GM19099 (cell line): ENCODE measurements at regions not wholly inside any gene's neighbourhood (a gene's known extent, or its start where the extent isn't known, plus 50 kb on each side); places are given as distances from the start of the nearest gene placed in this dataset.

Source experiments
- POLR2A ChIP-seq: IDR thresholded peaks from 3 replicates; pipeline ENCODE4 v1.6.1; 2011; ENCODE audit warnings: low read depth; ENCODE audit not compliant: insufficient read length; ENCODE audit errors: extremely low read depth

DNA sequence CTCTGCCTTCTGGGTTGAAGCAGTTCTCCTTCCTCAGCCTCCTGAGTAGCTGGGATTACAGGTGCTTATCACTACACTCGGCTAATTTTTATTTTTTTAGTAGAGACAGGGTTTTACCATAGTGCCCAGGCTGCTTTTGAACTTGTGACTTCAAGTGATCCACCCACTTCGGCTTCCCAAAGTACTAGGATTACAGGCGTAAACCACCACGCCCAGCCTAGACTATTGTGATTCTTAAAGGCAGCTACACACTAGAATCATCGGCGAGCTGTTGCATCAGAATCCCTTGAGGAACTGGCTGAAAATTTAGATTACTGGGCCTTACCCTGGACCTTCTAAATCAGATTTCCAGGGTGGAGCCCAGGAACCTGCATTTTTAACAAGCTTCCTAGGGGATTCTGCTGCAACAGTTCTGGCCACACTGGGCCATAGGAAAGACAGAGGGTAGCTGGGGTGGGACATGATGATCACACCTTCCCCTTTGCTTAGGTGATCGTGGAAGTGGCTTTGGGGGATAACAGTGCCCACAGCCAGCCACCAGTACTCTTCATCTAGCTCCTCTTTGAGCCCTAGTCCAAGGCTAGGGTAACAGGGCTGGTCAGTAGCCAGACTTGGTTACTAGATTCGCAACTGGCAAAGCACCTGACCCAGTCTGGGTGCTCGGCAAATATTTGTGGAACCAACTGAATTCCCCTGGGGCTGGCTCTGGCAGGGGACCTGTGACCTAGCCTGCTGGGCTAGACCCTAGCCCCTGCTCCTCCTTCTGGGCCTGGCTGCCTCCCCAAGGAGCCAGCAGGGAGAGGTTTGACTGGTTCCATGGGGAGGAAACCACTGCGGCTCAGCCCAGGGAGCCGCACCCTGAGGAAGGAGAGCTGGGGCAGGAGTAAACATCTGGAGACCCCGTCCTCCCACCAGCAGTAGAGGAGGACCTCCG is 67.1 kb upstream of the DUSP5 start:
- TF ChIP-seq POLR2A, result no peak

DNA sequence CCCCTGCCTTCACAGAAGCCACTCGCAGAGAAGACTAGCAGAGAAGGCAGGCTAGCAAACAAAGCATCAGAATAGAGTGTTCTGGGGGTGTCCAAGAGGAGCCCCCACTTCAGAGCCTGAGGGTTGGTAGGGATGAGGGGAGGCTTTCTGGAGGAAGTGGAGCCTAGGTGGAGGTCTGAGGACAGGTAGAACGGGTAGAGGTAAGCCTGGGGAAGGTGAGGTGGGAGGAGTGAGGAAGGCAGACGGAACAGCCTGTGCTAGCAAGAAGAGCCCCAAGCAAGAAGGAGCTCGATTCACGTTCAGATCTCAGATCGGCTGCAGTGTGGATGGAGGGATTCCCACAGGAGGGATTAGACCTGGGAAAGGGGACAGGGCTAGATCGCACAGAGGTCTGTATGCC is 66.0 kb upstream of the DUSP5 start:
- TF ChIP-seq POLR2A, result no peak

DNA sequence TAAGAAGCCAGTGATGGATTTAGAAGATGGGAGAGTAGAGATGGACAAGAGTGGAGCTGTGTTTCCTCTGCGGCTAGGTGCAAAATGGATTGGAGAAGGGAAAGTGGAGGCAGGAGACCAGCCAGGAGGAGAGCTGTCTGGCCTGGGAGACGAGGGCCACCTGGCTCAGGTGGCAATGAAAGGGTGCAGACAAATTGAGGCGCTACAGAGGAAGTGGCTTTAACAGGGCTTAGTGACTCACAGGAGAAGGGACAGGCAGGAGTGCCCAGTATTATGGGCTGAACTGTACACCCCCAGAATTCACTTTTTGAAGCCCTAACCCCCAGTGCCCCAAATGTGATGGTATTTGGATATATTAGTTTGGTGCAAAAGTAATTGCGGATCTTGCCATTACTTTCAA is 65.6 kb upstream of the DUSP5 start:
- TF ChIP-seq POLR2A, result no peak

DNA sequence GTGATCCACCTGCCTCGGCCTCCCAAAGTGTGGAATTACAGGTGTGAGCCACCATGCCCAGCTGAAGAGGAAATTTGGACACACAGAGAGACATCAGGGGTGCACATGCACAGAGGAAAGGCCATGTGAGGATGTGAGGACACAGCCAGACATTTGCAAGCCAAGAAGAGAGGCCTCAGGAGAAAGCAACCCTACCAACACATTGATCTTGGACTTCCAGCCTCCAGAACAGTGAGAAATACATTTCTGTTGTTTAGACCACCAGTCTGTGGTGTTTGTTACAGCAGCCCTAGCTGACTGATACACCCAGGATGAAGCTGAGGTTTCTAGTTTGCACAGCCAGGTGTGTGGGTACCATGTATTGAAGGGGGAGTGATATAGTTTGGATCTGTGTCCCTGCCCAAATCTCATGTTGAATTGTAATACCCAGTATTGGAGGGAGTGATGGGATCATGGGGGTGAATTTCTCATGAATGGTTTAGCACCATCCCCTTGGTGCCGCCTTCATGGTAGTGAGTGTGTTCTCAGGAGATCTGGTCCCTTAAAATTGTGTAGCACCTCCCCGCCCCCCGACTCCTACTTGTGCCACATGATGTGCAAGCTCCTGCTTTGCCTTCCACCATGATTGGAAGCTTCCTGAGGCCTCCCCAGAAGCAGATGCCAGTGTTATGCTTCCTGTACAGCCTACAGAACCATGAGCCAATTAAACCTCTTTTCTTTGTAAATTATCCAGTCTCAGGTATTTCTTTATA is 64.7 kb upstream of the DUSP5 start:
- TF ChIP-seq POLR2A, result no peak

DNA sequence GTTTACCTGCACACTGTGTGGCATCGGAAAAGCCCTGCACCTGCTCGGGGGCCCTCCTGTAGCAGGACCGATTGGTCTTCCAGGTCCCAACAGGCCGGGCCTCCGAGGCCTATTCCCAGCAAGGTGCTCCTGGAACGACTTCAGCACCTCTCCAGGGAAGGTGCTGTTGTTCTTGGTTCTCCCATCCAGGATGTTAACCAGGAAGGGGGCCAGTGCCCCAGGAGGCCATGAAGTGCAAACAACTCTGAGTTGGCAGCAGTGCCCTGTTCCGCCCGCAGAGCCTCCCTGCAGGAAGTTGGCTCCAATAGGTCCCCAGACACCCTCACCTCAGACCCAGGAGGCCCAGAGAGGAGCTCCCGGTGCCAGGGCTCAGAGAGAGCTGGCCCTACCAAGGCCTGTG is 64.0 kb upstream of the DUSP5 start:
- TF ChIP-seq POLR2A, result no peak

DNA sequence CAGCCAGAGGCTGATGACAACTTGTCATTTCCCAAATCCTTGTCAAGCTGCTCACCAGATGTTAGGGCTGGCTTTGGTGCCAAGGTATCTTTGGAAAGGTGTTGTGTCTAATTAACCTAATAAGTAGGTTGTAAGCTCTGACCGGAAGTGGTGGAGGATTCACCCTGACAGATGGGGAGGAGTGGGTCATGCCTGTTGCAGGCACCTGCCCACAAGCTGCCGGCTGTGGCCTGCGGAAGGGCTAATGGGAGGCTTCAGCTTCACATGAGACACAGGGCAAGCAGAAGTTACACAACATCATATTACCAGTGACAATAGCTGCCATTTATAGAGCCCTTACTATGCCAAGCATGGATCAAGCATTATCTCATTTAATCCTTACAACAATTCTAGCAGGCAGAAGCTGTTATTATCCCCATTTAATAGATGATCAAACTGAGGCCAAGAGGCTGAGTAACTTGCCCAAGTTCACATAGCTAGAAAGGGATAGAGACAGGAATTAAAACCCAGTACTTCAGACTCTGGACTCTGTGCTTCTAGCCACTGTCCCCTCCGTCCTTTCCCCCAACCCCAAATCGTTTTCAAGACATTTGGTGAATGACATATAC is 63.1 kb upstream of the DUSP5 start:
- TF ChIP-seq POLR2A, result no peak

DNA sequence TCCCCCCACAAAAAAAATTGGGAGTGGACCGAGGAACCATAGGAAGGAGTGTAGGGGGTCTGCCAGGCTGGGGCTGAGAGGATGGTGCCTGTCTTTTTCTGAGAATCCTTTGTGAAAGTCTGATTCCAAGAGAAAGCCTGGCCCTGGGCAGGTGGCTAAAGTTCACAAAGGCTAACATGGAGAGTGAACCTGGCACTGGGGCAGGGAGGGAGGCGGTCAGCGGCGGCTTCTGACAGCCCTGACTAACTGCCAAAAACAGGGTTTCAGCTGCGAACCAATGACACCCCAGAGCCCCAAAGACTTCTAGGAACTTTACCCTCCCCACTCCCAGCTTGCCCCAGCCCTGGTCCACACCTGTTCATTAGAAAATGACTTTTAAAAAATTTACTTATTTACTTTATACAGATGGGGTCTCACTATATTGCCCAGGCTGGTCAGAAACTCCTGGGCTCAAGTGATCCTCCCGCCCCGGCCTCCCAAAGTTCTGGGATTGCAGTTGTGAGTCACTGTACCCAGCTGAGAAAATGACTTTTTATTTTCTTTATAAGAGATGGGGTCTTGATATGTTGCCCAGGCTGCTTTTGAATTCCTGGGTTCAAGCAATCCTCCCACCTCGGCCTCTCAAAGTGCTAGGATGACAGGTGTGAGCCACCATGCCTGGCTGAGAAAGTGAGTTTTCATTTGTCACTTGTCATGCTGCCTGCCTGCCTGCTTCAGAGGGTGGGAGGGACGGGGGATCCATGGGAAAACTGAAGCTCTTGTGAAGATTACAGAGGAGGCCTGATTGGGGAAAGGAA is 61.0 kb upstream of the DUSP5 start:
- no peak for TF ChIP-seq POLR2A

DNA sequence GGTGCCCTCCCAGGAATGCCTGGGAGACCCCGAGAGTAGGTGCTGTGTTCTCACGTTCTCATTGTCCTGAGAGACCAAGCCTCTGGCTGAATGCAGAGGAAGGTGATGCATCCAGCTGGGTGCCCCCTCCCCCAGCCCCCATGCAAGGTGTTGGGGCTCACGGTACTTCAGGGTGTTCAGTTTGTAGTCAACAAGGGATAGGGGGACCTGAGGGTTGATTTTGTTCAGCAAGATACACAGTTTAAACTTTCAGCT is 60.4 kb upstream of the DUSP5 start:
- TF ChIP-seq POLR2A, result no peak

DNA sequence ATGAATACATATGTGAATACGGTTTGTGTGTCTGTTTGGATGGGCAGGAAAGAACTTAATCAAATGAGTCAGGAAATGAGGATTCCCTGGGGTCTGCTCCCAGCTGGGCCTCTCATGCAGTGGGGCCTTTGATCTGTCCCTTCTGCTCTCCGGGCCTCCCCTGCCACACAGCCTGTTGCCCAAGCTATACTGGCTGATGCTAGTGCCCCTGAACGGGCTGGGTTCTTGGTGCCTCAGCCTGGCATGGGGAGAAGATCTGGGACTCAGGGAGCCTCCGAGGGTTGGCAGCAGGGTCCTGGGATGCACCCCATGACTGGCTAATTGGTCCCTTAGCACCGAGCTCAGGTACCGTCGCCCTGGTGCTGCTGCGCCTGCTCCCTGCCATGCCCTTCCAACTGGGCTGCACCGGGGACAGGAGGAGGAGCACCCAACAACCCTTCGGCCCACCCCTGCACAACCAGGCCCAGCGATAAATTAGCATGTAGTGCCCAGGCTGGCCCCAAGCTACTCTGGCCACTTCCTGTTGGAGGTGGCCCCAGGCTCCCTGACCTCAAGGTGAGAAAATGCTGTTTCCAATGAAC is 59.9 kb upstream of the DUSP5 start:
- TF ChIP-seq POLR2A, result no peak

DNA sequence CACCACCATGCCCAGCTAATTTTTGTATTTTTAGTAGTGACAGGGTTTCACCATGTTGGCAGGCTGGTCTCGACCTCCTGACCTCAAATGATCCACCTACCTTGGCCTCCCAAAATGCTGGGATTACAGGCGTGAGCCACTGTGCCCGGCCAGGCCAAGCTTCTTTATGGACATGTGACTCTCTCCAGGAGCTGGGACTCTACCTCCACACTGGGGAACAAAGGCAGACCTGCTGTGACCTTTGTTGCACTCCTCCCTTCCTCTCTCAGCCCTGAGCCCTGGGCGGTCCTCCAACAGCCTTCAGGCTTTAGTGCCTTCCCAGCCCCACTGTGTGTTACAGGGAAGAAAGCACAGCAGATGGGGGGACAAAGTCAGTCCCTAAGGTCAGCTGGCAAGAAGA is 55.0 kb upstream of the DUSP5 start:
- TF ChIP-seq POLR2A, result no peak

DNA sequence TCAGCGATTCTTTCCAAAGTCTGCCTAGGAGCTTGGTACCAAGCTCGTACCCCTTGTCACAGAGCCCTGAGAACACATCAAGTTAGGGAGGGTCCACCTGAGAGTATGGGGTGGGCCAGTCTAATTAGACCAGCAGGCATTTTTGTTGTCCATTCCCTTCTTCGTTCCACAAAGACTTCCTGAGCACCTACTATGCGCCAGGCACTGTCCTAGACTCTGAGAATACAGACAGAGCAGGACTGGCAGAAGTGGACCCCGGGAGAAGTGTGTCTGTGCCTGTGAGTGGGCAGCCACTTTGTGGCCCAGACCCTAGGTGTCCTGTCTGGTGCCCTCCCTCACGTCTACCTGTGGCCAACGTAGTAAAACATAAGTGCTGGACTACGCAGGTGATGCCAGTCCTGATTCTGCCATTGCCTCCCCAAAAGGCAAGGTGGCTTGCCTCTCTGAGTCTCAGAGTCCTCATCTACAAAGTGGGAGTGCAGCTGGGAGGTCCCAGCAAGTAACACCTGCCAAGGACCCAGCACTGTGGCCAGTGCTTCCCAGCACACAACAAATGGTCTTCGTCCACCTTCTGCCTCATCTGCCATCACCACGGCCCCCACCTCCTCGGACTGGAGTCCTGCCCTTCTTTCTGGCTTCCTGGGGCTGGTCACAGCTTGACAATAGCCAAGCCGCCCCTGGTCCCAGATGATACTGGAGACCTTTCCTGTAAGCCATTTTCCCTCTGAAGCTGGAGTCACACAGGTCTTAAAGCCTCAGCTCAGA is 54.3 kb upstream of the DUSP5 start:
- no peak for TF ChIP-seq POLR2A

DNA sequence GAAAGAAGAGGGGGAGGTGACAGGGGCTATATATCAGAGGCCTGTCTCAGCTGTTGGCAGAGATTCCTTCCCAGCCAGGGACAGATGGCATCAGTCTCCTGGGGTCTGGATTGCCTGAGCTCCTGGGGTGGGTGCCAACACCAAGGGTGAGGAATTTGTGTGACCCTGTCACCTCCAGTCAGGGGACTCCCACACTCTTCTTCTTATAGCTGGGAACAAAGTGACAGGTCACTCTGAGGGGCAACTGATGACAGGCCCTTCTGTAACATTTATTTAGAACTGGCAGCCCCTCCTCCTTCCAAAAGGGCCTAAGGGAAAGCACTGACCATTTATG is 53.7 kb upstream of the DUSP5 start:
- no peak for TF ChIP-seq POLR2A

DNA sequence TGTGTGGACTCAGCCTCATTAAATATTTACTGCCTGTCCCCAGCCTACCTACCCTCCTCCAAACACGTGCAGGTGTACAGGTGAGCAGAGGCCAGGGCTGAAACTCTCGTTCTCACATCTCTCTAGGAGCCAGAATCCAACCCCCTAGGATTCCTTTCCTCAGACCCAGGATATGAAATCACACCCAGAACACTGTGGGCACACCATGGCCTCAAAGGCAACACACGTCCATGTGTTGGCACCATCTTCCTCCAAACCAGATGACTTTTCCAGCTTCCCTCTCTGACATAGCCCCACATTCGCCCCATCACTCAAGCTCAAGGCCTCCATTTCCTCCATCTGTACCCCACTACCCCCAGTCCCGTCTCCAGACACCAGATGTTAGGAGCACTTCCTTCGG is 51.8 kb upstream of the DUSP5 start:
- TF ChIP-seq POLR2A, result no peak

DNA sequence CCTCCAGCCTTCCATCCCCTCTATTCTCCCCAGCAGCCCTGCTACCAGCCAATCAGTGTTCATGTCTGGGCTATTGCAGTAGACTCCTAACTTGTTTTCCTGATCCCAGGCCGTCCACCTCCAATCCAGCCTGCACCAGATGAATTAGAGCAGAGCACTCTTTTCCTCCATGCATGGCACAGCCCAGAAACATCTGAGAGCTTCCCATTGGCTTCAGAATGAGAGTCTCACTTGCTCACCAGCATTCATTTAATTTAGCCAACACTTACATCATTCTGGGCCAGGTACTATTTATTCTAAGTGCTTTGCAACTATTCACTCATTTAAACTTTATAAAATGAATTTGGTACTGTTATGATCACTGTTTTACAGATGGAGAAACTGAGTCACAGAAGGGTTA is 51.4 kb upstream of the DUSP5 start:
- no peak for TF ChIP-seq POLR2A
